Neuronal stem cell (in vitro differentiated cells): ENCODE measurements at regions not wholly inside any gene's neighbourhood (a gene's known extent, or its start where the extent isn't known, plus 50 kb on each side); places are given as distances from the start of the nearest gene placed in this dataset.

ENCODE experiments used
- DNase-seq: peaks from one replicate; pipeline ENCODE4 v3.0.0-alpha.2; 2013; ENCODE audit warnings: low spot score
- H2AFZ ChIP-seq: one replicate; pipeline ENCODE4 v1.6.1; 2013; ENCODE audit warnings: mild to moderate bottlenecking, low read length, inconsistent platforms
- H2AK5ac ChIP-seq: 2 replicates; pipeline ENCODE4 v1.6.1; 2013; ENCODE audit warnings: low read depth, mild to moderate bottlenecking, inconsistent platforms, low read length, moderate library complexity, mixed read lengths
- H2BK120ac ChIP-seq: 2 replicates; pipeline ENCODE4 v1.6.1; 2013; ENCODE audit warnings: low read depth, mild to moderate bottlenecking, inconsistent platforms, low read length, moderate library complexity, mixed read lengths
- H2BK12ac ChIP-seq: one replicate; pipeline ENCODE4 v1.6.1; 2013; ENCODE audit warnings: low read length, inconsistent platforms
- H2BK15ac ChIP-seq: 2 replicates; pipeline ENCODE4 v1.6.1; 2013; ENCODE audit warnings: mild to moderate bottlenecking, low read length, inconsistent platforms, mixed read lengths
- H2BK5ac ChIP-seq: one replicate; pipeline ENCODE4 v1.6.1; 2013; ENCODE audit warnings: inconsistent platforms, mild to moderate bottlenecking, low read length, moderate library complexity
- H3K14ac ChIP-seq: one replicate; pipeline ENCODE4 v1.6.1; 2013; ENCODE audit warnings: low read length, inconsistent platforms
- H3K18ac ChIP-seq: 2 replicates; pipeline ENCODE4 v1.6.1; 2013; ENCODE audit warnings: low read length, inconsistent platforms
- H3K23ac ChIP-seq: 2 replicates; pipeline ENCODE4 v1.6.1; 2013; ENCODE audit warnings: low read depth, mild to moderate bottlenecking, mixed read lengths, low read length, inconsistent platforms; ENCODE audit not compliant: poor library complexity
- H3K27ac ChIP-seq: replicated peaks from 3 replicates; pipeline ENCODE4 v1.5.1; 2013; ENCODE audit warnings: low read length, inconsistent platforms
- H3K27me3 ChIP-seq, 3 experiments: 2 replicates each; pipeline ENCODE4 v1.6.1; 2013; ENCODE audit warnings: low read length in 3 of 3, mild to moderate bottlenecking in 2 of 3, inconsistent platforms in 1 of 3, low read depth in 1 of 3, mixed read lengths in 1 of 3, moderate library complexity in 1 of 3; ENCODE audit not compliant: control insufficient read depth in 3 of 3, insufficient read depth in 3 of 3
- H3K36me3 ChIP-seq, 2 donors: replicated peaks in 1 of 2; 2 replicates each; pipeline ENCODE4 v1.6.1; 2013; ENCODE audit warnings: low read length in 2 of 2; ENCODE audit not compliant: control insufficient read depth in 2 of 2, insufficient read depth in 2 of 2
- H3K4ac ChIP-seq: 2 replicates; pipeline ENCODE4 v1.6.1; 2013; ENCODE audit warnings: inconsistent platforms, mild to moderate bottlenecking, low read length, moderate library complexity
- H3K4me1 ChIP-seq, 2 donors: 1 replicate in 1 of 2; 2 replicates in 1 of 2; pipeline ENCODE4 v1.6.1; 2013; ENCODE audit warnings: low read length in 2 of 2, low read depth in 1 of 2; ENCODE audit not compliant: control insufficient read depth in 2 of 2, insufficient read depth in 1 of 2
- H3K4me2 ChIP-seq: one replicate; pipeline ENCODE4 v1.6.1; 2013; ENCODE audit warnings: mild to moderate bottlenecking, low read length, inconsistent platforms; ENCODE audit not compliant: insufficient read depth, poor library complexity, severe bottlenecking
- H3K4me3 ChIP-seq, 2 donors: 2 replicates each; pipeline ENCODE4 v1.5.1; 2013; ENCODE audit warnings: low read length in 2 of 2, mild to moderate bottlenecking in 2 of 2, inconsistent platforms in 1 of 2, moderate library complexity in 1 of 2
- H3K79me1 ChIP-seq: one replicate; pipeline ENCODE4 v1.6.1; 2013; ENCODE audit warnings: low read depth, mild to moderate bottlenecking, inconsistent platforms, low read length, moderate library complexity
- H3K9ac ChIP-seq: one replicate; pipeline ENCODE4 v1.6.1; 2013; ENCODE audit warnings: mild to moderate bottlenecking, low read depth, low read length, inconsistent platforms; ENCODE audit not compliant: poor library complexity
- H3K9me3 ChIP-seq, 2 donors: replicated peaks in 1 of 2; 2 replicates each; pipeline versions ENCODE3 to v1.6.1; 2013; ENCODE audit warnings: low read length in 2 of 2, mild to moderate bottlenecking in 2 of 2, inconsistent platforms in 1 of 2, low read depth in 1 of 2, mixed read lengths in 1 of 2, moderate library complexity in 1 of 2; ENCODE audit not compliant: control insufficient read depth in 2 of 2, insufficient read depth in 1 of 2
- H4K8ac ChIP-seq: one replicate; pipeline ENCODE4 v1.6.1; 2013; ENCODE audit warnings: low read depth, mild to moderate bottlenecking, inconsistent platforms, low read length, moderate library complexity
- H4K91ac ChIP-seq: one replicate; pipeline ENCODE4 v1.6.1; 2013; ENCODE audit warnings: low read length, low read depth, mild to moderate bottlenecking, inconsistent platforms; ENCODE audit not compliant: poor library complexity
- WGBS, 2 donors: extraction: QIAGEN DNeasy Blood & Tissue Kit; methylation state at CpG; one replicate each; pipeline ENCODE4 v1.1.7; 2013; ENCODE audit warnings: missing lambda C conversion rate in 2 of 2, mixed read lengths in 1 of 2; ENCODE audit not compliant: insufficient read length in 2 of 2, insufficient replicate concordance in 1 of 2; ENCODE audit errors: extremely low coverage in 2 of 2; 5-methylcytosine and 5-hydroxymethylcytosine counted together

- Histone ChIP-seq H3K36me3 (no peaks in the 10 kb centered on the region), H3K9ac (no peak overlapping the region), H3K27ac (no peak overlapping the region), H3K4me2 (no peak overlapping the region), H2BK12ac (no peak overlapping the region), H2BK15ac (no peak overlapping the region), H3K14ac (no peak overlapping the region), H3K18ac (no peak overlapping the region), H3K4me3 (no peak overlapping the region), H3K4me1 (peaks cover 0 to 2% of the 10 kb centered on the region in 2 donors), H2AFZ (no peak overlapping the region), H3K23ac (no peak overlapping the region), H4K8ac (no peak overlapping the region), H3K79me1 (no peaks in the 10 kb centered on the region), H2BK5ac (no peak overlapping the region), H3K4ac (no peak overlapping the region), H3K27me3 (peaks cover 0 to 1% (median 0%) of the 10 kb centered on the region in 3 experiments), H4K91ac (no peak overlapping the region), H3K9me3 (no peaks in the 10 kb centered on the region), H2BK120ac (no peak overlapping the region), H2AK5ac (no peak overlapping the region)
- DNase-seq: no peak
- WGBS, 2 donors: no CpG with 5 or more reads among the region's 14 CpGs
Measured at GRCh38 chr10:42941295-42941644, 135.6 kb upstream of the RET start.

- no peaks in the 10 kb centered on the region for H3K79me1 ChIP-seq
- H3K18ac ChIP-seq: no peak overlapping the region
- no peak overlapping the region for H3K4me3 ChIP-seq
- H2BK12ac ChIP-seq: no peak overlapping the region
- no peak overlapping the region for H3K23ac ChIP-seq
- no peak overlapping the region for H4K91ac ChIP-seq
- no peak overlapping the region for H3K9ac ChIP-seq
- no peaks in the 10 kb centered on the region for H3K9me3 ChIP-seq
- H4K8ac ChIP-seq: no peak overlapping the region
- no peaks in the 10 kb centered on the region for H3K27me3 ChIP-seq
- no peak overlapping the region for H2AK5ac ChIP-seq
- no peak overlapping the region for H3K4me2 ChIP-seq
- DNase-seq: no peak
- no peak overlapping the region for H3K4ac ChIP-seq
- H2BK120ac ChIP-seq: no peak overlapping the region
- H3K27ac ChIP-seq: no peak overlapping the region
- H3K14ac ChIP-seq: no peak overlapping the region
- WGBS, 2 donors: no CpG with 5 or more reads among the region's 5 CpGs
- no peak overlapping the region for H2AFZ ChIP-seq
- H2BK5ac ChIP-seq: no peak overlapping the region
- no peak overlapping the region for H2BK15ac ChIP-seq
- H3K36me3 ChIP-seq: no peaks in the 10 kb centered on the region
- peaks cover 0 to 2% of the 10 kb centered on the region in 2 donors for H3K4me1 ChIP-seq
Measured at GRCh38 chr10:42941790-42942189, 135.1 kb upstream of the RET start.

- Histone ChIP-seq H3K36me3 (no peaks in the 10 kb centered on the region), H2AFZ (no peak overlapping the region), H4K8ac (no peak overlapping the region), H3K4me2 (no peak overlapping the region), H3K27me3 (no peaks in the 10 kb centered on the region), H2BK5ac (no peak overlapping the region), H3K27ac (no peak overlapping the region), H3K4me3 (no peak overlapping the region), H3K14ac (peak overlapping the region; percentile 12), H3K79me1 (no peaks in the 10 kb centered on the region), H2BK120ac (no peak overlapping the region), H3K23ac (no peak overlapping the region), H3K4ac (no peak overlapping the region), H3K9ac (no peak overlapping the region), H3K18ac (no peak overlapping the region), H2BK12ac (no peak overlapping the region), H3K9me3 (no peaks in the 10 kb centered on the region), H4K91ac (no peak overlapping the region), H2AK5ac (peak overlapping the region; percentile 1), H3K4me1 (peaks cover 0 to 2% of the 10 kb centered on the region in 2 donors), H2BK15ac (no peak overlapping the region)
- no peak for DNase-seq
- no CpG with 5 or more reads among the region's 7 CpGs for WGBS, 2 donors
Measured at GRCh38 chr10:42942279-42942950, 134.5 kb upstream of the RET start.

GRCh38 chr10:42943025-42943818 is 133.6 kb upstream of the RET start:
- Histone ChIP-seq H3K9ac (no peak overlapping the region), H2AFZ (no peak overlapping the region), H3K23ac (no peak overlapping the region), H3K9me3 (no peaks in the 10 kb centered on the region), H3K4ac (no peak overlapping the region), H3K4me1 (peaks cover 0 to 2% of the 10 kb centered on the region in 2 donors), H2BK15ac (no peak overlapping the region), H4K91ac (no peak overlapping the region), H3K27ac (no peak overlapping the region), H3K79me1 (no peaks in the 10 kb centered on the region), H3K27me3 (no peaks in the 10 kb centered on the region), H3K14ac (no peak overlapping the region), H2BK120ac (no peak overlapping the region), H2BK5ac (no peak overlapping the region), H2AK5ac (no peak overlapping the region), H4K8ac (no peak overlapping the region), H3K18ac (no peak overlapping the region), H3K36me3 (no peaks in the 10 kb centered on the region), H3K4me2 (no peak overlapping the region), H3K4me3 (no peak overlapping the region), H2BK12ac (no peak overlapping the region)
- no peak for DNase-seq
- WGBS, 2 donors: no CpG with 5 or more reads among the region's 9 CpGs
